WI38 (cell line): ENCODE measurements at regions not wholly inside any gene's neighbourhood (a gene's known extent, or its start where the extent isn't known, plus 50 kb on each side); places are given as distances from the start of the nearest gene placed in this dataset.
"Not testable (repeated sequence)": the region's sequence is repeated elsewhere in the genome, so short reads cannot be mapped to it uniquely, and the experiment has no call there.

Experiments used
- H3K4me3 ChIP-seq: 2 replicates; pipeline ENCODE4 v1.5.1; 2011; ENCODE audit warnings: low read depth, mild to moderate bottlenecking, control low read depth, low read length
- TF ChIP-seq, protein P1 (sequence below): IDR thresholded peaks from 2 replicates; pipeline ENCODE4 v1.5.1; 2012; ENCODE audit warnings: low read depth, mild to moderate bottlenecking, control low read depth, low read length

DNA sequence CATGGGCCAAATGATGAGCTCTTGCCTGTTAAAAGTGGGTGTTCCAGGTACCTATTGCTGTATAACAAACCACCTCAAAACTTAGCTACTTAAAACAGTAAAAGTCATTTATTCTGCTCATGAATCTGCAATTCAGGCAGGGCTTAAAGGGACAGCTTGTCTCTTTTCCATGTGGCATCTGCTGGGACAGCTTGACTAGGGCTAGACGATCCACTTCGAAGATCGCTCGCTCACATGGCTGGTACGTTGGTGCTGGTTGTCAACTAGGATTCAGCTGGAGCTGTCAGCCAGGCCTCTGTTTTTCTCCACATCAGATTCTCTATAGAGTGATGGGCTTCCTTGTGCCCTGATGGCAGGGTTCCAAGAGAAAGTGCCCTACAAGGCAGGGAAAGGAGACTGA lies 581.3 kb downstream of the NTRK3 start:
- H3K4me3 ChIP-seq, result no peak overlapping the region
- TF ChIP-seq, protein P1, sequence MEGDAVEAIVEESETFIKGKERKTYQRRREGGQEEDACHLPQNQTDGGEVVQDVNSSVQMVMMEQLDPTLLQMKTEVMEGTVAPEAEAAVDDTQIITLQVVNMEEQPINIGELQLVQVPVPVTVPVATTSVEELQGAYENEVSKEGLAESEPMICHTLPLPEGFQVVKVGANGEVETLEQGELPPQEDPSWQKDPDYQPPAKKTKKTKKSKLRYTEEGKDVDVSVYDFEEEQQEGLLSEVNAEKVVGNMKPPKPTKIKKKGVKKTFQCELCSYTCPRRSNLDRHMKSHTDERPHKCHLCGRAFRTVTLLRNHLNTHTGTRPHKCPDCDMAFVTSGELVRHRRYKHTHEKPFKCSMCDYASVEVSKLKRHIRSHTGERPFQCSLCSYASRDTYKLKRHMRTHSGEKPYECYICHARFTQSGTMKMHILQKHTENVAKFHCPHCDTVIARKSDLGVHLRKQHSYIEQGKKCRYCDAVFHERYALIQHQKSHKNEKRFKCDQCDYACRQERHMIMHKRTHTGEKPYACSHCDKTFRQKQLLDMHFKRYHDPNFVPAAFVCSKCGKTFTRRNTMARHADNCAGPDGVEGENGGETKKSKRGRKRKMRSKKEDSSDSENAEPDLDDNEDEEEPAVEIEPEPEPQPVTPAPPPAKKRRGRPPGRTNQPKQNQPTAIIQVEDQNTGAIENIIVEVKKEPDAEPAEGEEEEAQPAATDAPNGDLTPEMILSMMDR, result no peak

DNA sequence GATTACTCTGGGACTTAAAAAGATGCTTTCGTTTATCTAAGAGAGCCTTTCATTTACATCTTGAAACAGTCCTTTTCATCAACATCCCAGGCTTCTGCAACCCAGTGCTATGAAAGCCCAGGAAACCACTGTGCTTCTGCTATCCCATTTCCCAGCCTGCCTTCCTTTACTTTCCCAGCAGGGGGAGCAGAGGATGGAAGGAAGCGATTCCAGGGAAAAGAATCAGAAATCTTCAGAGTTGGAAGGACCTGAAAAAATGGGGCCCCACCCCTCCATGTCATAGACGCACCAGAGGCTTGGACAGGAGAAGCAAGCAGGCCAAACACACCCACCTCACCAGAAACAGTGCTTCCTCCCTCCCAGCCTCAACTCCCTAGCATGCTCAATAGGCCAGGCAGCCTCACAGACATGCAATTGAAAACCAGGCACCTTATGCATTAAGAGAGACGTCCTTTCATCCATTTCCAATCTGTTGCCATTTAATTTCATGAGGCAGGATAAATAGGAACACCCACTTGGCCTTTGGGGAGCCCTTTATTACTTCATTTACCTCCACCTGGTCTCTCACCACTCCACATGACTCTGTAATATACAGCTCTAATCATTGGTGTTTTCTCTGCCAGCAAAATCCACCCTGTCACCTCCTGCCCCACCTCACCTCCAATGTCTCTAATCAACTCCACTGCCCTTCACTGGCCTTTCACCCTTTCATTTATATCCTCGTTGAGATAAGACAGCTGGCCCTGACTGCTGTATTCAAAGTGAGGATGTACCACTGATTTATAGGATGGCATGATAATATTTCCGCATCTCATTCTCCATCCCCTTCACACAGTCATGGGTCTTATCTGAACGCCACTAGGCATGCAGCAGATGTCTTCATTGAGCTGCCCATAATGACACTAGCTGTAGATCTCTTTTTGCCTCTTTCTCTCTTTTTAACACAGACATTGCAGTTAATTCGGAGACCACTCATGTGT lies 583.9 kb downstream of the NTRK3 start:
- H3K4me3 ChIP-seq, result no peak overlapping the region
- TF ChIP-seq, protein P1, result peak; percentile 77

DNA sequence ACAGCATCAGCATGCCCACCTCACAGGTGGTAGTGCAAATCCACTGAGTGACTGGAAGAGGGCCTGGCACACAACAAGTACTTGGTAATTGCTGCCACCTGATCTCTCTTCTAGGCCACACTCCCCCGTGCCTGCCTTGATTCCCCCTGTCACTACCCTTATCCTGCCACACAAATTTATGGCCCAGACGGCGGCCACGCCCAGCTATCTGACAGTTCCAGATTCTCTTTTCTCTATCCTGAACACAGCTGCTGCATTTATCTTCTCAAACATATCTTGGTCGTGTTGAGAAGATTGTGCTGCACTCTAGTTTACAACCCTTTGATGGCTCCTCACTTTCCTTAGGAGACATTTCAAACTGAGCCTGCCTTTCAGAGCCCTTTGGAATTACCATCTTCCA lies 585.2 kb downstream of the NTRK3 start:
- TF ChIP-seq, protein P1, result no peak
- H3K4me3 ChIP-seq, result no peak overlapping the region

DNA sequence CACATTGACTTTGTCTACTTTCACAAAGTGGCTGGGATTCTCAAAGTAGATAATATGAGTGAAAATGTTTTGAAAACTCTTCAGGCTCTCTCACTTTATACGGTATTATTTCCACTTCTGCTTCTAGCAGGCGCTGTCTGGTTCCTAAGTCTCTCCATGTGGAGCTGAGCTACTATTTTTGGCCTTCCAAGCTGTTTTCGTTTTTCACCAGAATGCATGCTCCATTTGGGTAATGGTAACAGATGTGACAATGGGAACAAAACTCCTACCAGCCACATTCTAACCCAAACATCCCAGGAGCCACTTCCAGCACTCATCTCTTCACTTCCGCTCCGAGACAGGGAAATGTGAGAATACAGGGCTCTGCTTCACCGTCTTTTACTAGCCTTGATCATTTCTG lies 586.7 kb downstream of the NTRK3 start:
- TF ChIP-seq, protein P1, result no peak
- no peak overlapping the region for H3K4me3 ChIP-seq

DNA sequence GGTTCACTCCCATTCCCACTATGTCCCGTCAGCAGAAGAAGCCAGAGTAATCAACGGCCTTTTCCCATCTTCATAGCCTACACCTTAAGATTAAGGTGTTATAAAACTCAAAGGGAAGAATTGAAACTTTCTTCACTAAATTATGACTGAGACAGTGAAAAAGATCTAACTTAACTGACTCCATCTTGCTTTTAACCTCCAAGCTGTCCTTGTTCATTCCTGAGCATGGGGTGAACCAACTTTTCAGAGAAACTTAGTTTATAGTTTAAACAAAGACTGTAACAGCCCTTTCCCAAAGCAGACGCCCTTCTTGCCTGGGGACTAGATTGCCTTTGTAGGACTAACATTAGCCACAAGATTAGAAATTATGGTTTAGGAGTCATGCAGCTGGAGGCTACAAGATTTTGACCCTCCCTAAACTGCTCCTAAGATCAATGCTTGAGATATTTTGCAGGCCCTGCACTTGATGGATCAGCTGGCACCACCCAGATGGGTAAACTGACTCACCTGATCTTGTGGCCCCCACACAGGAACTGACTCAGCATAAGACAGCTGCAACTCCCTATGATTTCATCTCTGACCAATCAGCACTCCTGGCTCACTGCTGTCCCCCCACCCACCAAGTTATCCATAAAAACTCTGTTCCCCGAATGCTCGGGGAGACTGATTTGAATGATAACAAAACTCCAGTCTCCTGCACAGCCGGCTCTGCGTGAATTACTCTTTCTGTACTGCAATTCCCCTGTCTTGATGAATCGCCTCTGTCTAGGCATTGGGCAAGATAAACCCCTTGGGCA lies 587.6 kb downstream of the NTRK3 start:
- H3K4me3 ChIP-seq, result not testable (repeated sequence)

DNA sequence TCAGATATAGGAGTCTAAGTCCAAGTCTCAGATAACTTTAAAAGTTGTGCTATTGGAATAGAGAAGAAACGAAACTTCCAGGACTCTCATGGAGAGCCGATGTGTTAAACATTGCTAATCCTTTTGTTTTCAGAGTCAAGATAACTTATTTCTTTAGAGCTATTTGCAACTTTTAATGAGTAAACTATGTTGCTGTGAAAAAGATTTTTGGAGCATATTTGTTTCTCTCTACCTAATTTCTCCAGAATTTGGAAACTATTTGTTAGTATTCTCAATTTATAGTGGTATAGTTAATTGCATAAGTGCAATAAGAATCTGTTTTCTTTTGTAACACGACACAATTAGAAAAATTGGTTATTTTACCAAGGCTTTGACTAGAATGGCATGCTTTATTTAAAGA lies 588.9 kb downstream of the NTRK3 start:
- TF ChIP-seq, protein P1, result no peak
- H3K4me3 ChIP-seq, result no peak overlapping the region

DNA sequence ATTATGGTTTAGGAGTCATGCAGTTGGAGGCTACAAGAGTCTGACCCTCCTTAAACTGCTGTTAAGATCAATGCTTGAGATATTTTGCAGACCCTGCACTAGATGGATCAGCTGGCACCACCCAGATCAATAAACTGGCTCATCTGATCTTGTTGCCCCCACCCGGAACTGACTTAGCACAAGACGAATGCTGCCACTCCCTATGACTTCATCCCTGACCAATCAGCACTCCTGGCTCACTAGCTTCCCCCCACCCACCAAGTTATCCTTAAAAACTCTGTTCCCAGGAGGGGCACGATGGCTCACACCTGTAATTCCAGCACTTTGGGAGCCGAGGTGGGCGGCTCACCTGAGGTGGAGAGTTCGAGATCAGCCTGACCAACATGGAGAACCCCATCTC lies 594.0 kb downstream of the NTRK3 start:
- TF ChIP-seq, protein P1, result no peak
- H3K4me3 ChIP-seq, result no peak overlapping the region
